Mesendoderm (in vitro differentiated cells): ENCODE measurements at regions not wholly inside any gene's neighbourhood (a gene's known extent, or its start where the extent isn't known, plus 50 kb on each side); places are given as distances from the start of the nearest gene placed in this dataset.

Experiments
- DNase-seq: peaks from one replicate; pipeline ENCODE4 v3.0.0; 2013
- H2AK5ac ChIP-seq: 2 replicates; pipeline ENCODE4 v1.6.1; 2013; ENCODE audit warnings: low read length, inconsistent platforms
- H2BK120ac ChIP-seq: 2 replicates; pipeline ENCODE4 v1.6.1; 2013; ENCODE audit warnings: low read depth, mild to moderate bottlenecking, low read length, moderate library complexity, mixed read lengths
- H2BK15ac ChIP-seq: replicated peaks from 2 replicates; pipeline ENCODE4 v1.6.1; 2013; ENCODE audit warnings: low read depth, mild to moderate bottlenecking, moderate library complexity
- H2BK5ac ChIP-seq: 2 replicates; pipeline ENCODE4 v1.6.1; 2013; ENCODE audit warnings: low read length, inconsistent platforms
- H3K18ac ChIP-seq: 2 replicates; pipeline ENCODE4 v1.6.1; 2013; ENCODE audit warnings: mild to moderate bottlenecking, low read length, mixed read lengths
- H3K23ac ChIP-seq: one replicate; pipeline ENCODE4 v1.6.1; 2013; ENCODE audit warnings: low read length
- H3K27ac ChIP-seq: 2 replicates; pipeline ENCODE4 v1.5.1; 2013; ENCODE audit warnings: low read depth, mild to moderate bottlenecking, inconsistent platforms, low read length, moderate library complexity
- H3K27me3 ChIP-seq: 2 replicates; pipeline ENCODE4 v1.6.1; 2013; ENCODE audit warnings: low read length, control low read depth, mild to moderate bottlenecking, inconsistent platforms; ENCODE audit not compliant: insufficient read depth, poor library complexity
- H3K36me3 ChIP-seq: 2 replicates; pipeline ENCODE4 v1.6.1; 2013; ENCODE audit warnings: low read length, inconsistent platforms; ENCODE audit not compliant: control insufficient read depth, insufficient read depth
- H3K4ac ChIP-seq: one replicate; pipeline ENCODE4 v1.6.1; 2013; ENCODE audit warnings: low read depth, mild to moderate bottlenecking, low read length, moderate library complexity
- H3K4me1 ChIP-seq: 2 replicates; pipeline ENCODE4 v1.6.1; 2013; ENCODE audit warnings: low read depth, low read length, inconsistent platforms; ENCODE audit not compliant: control insufficient read depth
- H3K4me2 ChIP-seq: 2 replicates; pipeline ENCODE4 v1.6.1; 2013; ENCODE audit warnings: low read length
- H3K4me3 ChIP-seq: 2 replicates; pipeline ENCODE4 v1.5.1; 2013; ENCODE audit warnings: mild to moderate bottlenecking, low read length
- H3K56ac ChIP-seq: one replicate; pipeline ENCODE4 v1.6.1; 2013; ENCODE audit warnings: low read length
- H3K79me1 ChIP-seq: 2 replicates; pipeline ENCODE4 v1.6.1; 2013; ENCODE audit warnings: low read length, inconsistent platforms
- H3K79me2 ChIP-seq: 2 replicates; pipeline ENCODE4 v1.6.1; 2013; ENCODE audit warnings: mild to moderate bottlenecking, low read length; ENCODE audit not compliant: control insufficient read depth, insufficient read depth
- H3K9ac ChIP-seq: 2 replicates; pipeline ENCODE4 v1.6.1; 2013; ENCODE audit warnings: low read length, inconsistent platforms
- H4K5ac ChIP-seq: one replicate; pipeline ENCODE4 v1.6.1; 2013; ENCODE audit warnings: low read length
- H4K8ac ChIP-seq: one replicate; pipeline ENCODE4 v1.6.1; 2013; ENCODE audit warnings: low read depth, mild to moderate bottlenecking, control low read depth, low read length, moderate library complexity
- whole genome bisulfite sequencing: extraction: QIAGEN DNeasy Blood & Tissue Kit; methylation state at CpG from one replicate; pipeline ENCODE4 v1.1.7; 2013; ENCODE audit warnings: low lambda C conversion rate, missing lambda C conversion rate; ENCODE audit not compliant: insufficient coverage; ENCODE audit errors: extremely low coverage; 5-methylcytosine and 5-hydroxymethylcytosine counted together

DNA sequence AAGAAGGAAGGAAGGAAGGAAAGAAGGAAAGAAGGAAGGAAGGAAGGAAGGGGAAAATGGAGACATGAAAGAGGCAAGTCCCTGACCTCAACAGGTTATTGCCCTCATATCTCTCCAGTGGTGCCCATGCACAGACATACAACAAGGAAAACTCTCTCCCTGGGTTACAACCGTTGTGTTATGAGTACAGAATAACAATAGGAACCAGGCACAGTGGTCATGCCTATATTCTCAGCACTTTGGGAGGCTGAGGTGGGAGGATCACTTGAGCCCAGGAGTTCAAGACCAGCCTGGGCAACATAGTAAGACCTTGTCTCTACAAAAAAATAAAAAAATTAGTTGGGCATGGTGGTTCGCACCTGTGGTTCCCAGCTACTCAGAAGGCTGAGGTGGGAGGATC lies 139.4 kb upstream of the HMGA2 start:
- no peak overlapping the region for H3K4ac ChIP-seq
- WGBS: no CpG with 5 or more reads among the region's 2 CpGs

DNA sequence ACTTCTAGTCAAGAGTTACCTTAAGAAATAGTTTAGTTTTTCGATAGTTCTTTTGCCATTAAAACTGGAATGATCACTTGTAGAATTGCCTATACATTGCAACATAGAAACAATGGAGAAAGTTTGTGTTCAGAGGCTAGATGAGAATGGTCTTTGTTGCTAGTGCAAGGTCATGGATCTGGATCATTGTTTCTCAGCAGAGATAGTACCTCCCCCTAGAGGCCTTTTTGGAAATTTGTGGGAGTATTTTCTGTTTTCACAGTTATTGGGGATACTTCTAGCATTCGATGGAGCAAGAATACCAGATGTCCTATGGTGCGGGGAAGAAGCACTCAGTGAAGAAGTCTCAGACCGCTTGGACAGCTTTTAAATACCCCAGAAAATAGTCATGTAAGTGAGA lies 138.8 kb upstream of the HMGA2 start:
- no peaks in the 10 kb centered on the region for H3K79me1 ChIP-seq
- WGBS: no CpG with 5 or more reads among the region's 4 CpGs
- H2AK5ac ChIP-seq: no peak overlapping the region
- no peak overlapping the region for H3K4me2 ChIP-seq
- no peaks in the 10 kb centered on the region for H3K27me3 ChIP-seq
- H2BK15ac ChIP-seq: no peak overlapping the region
- no peak overlapping the region for H3K23ac ChIP-seq
- DNase-seq: peak; percentile 59
- no peak overlapping the region for H3K56ac ChIP-seq
- H3K79me2 ChIP-seq: no peaks in the 10 kb centered on the region
- H2BK120ac ChIP-seq: no peak overlapping the region
- H3K9ac ChIP-seq: no peak overlapping the region
- H3K4me1 ChIP-seq: no peaks in the 10 kb centered on the region
- no peak overlapping the region for H3K4me3 ChIP-seq
- H3K36me3 ChIP-seq: no peaks in the 10 kb centered on the region
- no peak overlapping the region for H3K18ac ChIP-seq
- H3K27ac ChIP-seq: no peak overlapping the region
- no peak overlapping the region for H3K4ac ChIP-seq
- no peak overlapping the region for H4K5ac ChIP-seq
- H2BK5ac ChIP-seq: no peak overlapping the region
- no peak overlapping the region for H4K8ac ChIP-seq

More for the DNA sequence above, 139.4 kb upstream of the HMGA2 start:
- no peaks in the 10 kb centered on the region for H3K4me1 ChIP-seq
- H3K23ac ChIP-seq: no peak overlapping the region
- no peaks in the 10 kb centered on the region for H3K79me2 ChIP-seq
- H2BK15ac ChIP-seq: no peak overlapping the region
- H3K79me1 ChIP-seq: no peaks in the 10 kb centered on the region
- no peak overlapping the region for H3K4me2 ChIP-seq
- H3K4me3 ChIP-seq: no peak overlapping the region
- no peak overlapping the region for H2AK5ac ChIP-seq
- DNase-seq: no peak
- no peak overlapping the region for H2BK5ac ChIP-seq
- no peak overlapping the region for H4K5ac ChIP-seq
- H2BK120ac ChIP-seq: no peak overlapping the region
- H3K18ac ChIP-seq: no peak overlapping the region
- H3K27ac ChIP-seq: no peak overlapping the region
- no peak overlapping the region for H4K8ac ChIP-seq
- no peak overlapping the region for H3K9ac ChIP-seq
- no peak overlapping the region for H3K56ac ChIP-seq
- H3K27me3 ChIP-seq: no peaks in the 10 kb centered on the region
- H3K36me3 ChIP-seq: no peaks in the 10 kb centered on the region

GRCh38 chr12:65689508-65689907 lies 134.8 kb upstream of the HMGA2 start:
- Histone ChIP-seq H3K27ac (no peak overlapping the region), H3K36me3 (no peaks in the 10 kb centered on the region), H2BK15ac (no peak overlapping the region), H3K56ac (no peak overlapping the region), H3K23ac (no peak overlapping the region), H3K18ac (no peak overlapping the region), H3K4me2 (no peak overlapping the region), H2BK5ac (no peak overlapping the region), H2BK120ac (no peak overlapping the region), H3K79me2 (no peaks in the 10 kb centered on the region), H3K4me1 (no peaks in the 10 kb centered on the region), H2AK5ac (no peak overlapping the region), H3K27me3 (no peaks in the 10 kb centered on the region), H3K79me1 (no peaks in the 10 kb centered on the region), H3K9ac (no peak overlapping the region), H3K4ac (no peak overlapping the region), H3K4me3 (no peak overlapping the region), H4K8ac (no peak overlapping the region), H4K5ac (no peak overlapping the region)
- DNase-seq: no peak
- WGBS: no CpG with 5 or more reads among the region's 2 CpGs

GRCh38 chr12:65690477-65690876 lies 133.8 kb upstream of the HMGA2 start:
- H3K56ac ChIP-seq: no peak overlapping the region
- no peak overlapping the region for H3K4me2 ChIP-seq
- no peaks in the 10 kb centered on the region for H3K79me1 ChIP-seq
- H2AK5ac ChIP-seq: no peak overlapping the region
- H3K27ac ChIP-seq: no peak overlapping the region
- H3K23ac ChIP-seq: no peak overlapping the region
- no peak overlapping the region for H3K18ac ChIP-seq
- H3K4me1 ChIP-seq: no peaks in the 10 kb centered on the region
- H2BK15ac ChIP-seq: no peak overlapping the region
- no peak overlapping the region for H3K4ac ChIP-seq
- H2BK5ac ChIP-seq: no peak overlapping the region
- H3K79me2 ChIP-seq: no peaks in the 10 kb centered on the region
- no peak overlapping the region for H3K9ac ChIP-seq
- no peak overlapping the region for H2BK120ac ChIP-seq
- H3K4me3 ChIP-seq: no peak overlapping the region
- H4K5ac ChIP-seq: no peak overlapping the region
- no CpG with 5 or more reads among the region's 1 CpG for WGBS
- H3K27me3 ChIP-seq: no peaks in the 10 kb centered on the region
- no peaks in the 10 kb centered on the region for H3K36me3 ChIP-seq
- no peak overlapping the region for H4K8ac ChIP-seq
- no peak for DNase-seq

DNA sequence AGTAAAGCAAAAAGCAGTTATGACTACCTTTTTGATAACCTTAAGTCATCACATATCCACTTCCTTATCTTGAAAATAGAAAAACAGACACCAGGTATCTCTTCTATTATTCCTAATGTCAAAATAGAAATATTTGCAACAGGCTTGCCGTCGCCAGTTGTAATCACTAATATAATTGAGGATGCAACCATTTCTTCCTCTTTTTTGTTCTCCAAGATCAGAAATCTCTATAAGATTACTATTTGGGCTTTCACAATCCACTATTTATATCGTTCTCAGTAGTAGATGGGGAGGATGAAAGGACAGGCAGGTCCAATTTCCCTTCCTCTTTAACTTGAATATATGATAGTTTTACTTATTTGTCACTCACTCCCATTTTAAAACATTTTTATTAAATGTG lies 130.2 kb upstream of the HMGA2 start:
- no peak overlapping the region for H4K5ac ChIP-seq
- H2BK120ac ChIP-seq: no peak overlapping the region
- no peak overlapping the region for H3K4ac ChIP-seq
- H3K4me3 ChIP-seq: no peak overlapping the region
- H3K36me3 ChIP-seq: no peaks in the 10 kb centered on the region
- no CpG with 5 or more reads among the region's 3 CpGs for WGBS
- H3K18ac ChIP-seq: no peak overlapping the region
- no peaks in the 10 kb centered on the region for H3K79me2 ChIP-seq
- H3K27ac ChIP-seq: no peak overlapping the region
- no peak overlapping the region for H4K8ac ChIP-seq
- DNase-seq: no peak
- no peaks in the 10 kb centered on the region for H3K27me3 ChIP-seq
- no peak overlapping the region for H2BK5ac ChIP-seq
- no peak overlapping the region for H3K4me2 ChIP-seq
- no peak overlapping the region for H3K56ac ChIP-seq
- no peaks in the 10 kb centered on the region for H3K79me1 ChIP-seq
- H3K4me1 ChIP-seq: no peaks in the 10 kb centered on the region
- no peak overlapping the region for H2BK15ac ChIP-seq
- H3K9ac ChIP-seq: no peak overlapping the region
- no peak overlapping the region for H3K23ac ChIP-seq
- no peak overlapping the region for H2AK5ac ChIP-seq

GRCh38 chr12:65695113-65695865 lies 129.0 kb upstream of the HMGA2 start:
- H3K4ac ChIP-seq: no peak overlapping the region
- no peak overlapping the region for H3K27ac ChIP-seq
- no peak overlapping the region for H2BK5ac ChIP-seq
- no peak overlapping the region for H3K18ac ChIP-seq
- H3K4me3 ChIP-seq: no peak overlapping the region
- H4K8ac ChIP-seq: no peak overlapping the region
- no peaks in the 10 kb centered on the region for H3K36me3 ChIP-seq
- no peak overlapping the region for H3K56ac ChIP-seq
- no peaks in the 10 kb centered on the region for H3K79me2 ChIP-seq
- no peaks in the 10 kb centered on the region for H3K27me3 ChIP-seq
- H2AK5ac ChIP-seq: no peak overlapping the region
- no peak overlapping the region for H3K4me2 ChIP-seq
- no peaks in the 10 kb centered on the region for H3K4me1 ChIP-seq
- H4K5ac ChIP-seq: no peak overlapping the region
- no peak overlapping the region for H3K9ac ChIP-seq
- no peak overlapping the region for H2BK120ac ChIP-seq
- no peak overlapping the region for H3K23ac ChIP-seq
- H3K79me1 ChIP-seq: no peaks in the 10 kb centered on the region
- WGBS: no CpG with 5 or more reads among the region's 4 CpGs
- no peak overlapping the region for H2BK15ac ChIP-seq
- DNase-seq: peak; percentile 22
